SK-N-MC (cell line): ENCODE measurements at regions not wholly inside any gene's neighbourhood (a gene's known extent, or its start where the extent isn't known, plus 50 kb on each side); places are given as distances from the start of the nearest gene placed in this dataset.

Experiments used
- EZH2 ChIP-seq: fragments of 200-600 bp; sonication (generic); IDR thresholded peaks from one replicate; pipeline ENCODE4 v1.6.1; 2017; ENCODE audit warnings: antibody characterized with exemption
- POLR2AphosphoS5 ChIP-seq: IDR thresholded peaks from 2 replicates; pipeline ENCODE4 v1.6.1; 2012; ENCODE audit warnings: mild to moderate bottlenecking, low read depth, low read length, borderline replicate concordance

DNA sequence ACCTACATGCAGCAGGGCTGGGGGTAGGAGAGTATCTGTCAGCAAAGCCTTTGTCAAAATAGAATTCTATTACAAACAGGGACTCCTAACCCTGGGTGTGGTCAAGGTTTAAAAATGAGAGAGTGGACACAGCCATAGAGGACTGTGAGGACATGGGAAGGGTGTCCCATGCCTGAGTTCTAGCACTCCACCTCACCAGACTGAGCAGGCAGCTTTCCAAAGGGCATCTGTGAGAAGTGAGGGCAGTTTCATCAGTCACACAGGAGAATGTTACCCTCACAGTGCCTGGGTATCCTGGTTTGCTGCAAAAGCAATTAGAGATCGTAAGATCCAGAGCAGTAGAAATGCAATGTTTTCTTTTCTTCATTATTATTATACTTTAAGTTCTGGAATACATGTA lies 174.9 kb upstream of the UBL3 start:
- TF ChIP-seq EZH2 (no peak), POLR2AphosphoS5 (no peak)
